ENCODE measurements at regions not wholly inside any gene's neighbourhood (a gene's known extent, or its start where the extent isn't known, plus 50 kb on each side); places are given as distances from the start of the nearest gene placed in this dataset.
A peak's percentile ranks its signal among the peaks of the same experiment; 100 is the strongest.

- TF ChIP-seq GATA3 (IDR thresholded peaks at IDR 0.05; ENCODE audit: low read depth, low read length), result no peak
- no peak for TF ChIP-seq GATA2 (IDR thresholded peaks at IDR 0.05; ENCODE audit: low read depth, low read length)
These were observed 496.2 kb downstream of the INSC start for GRCh38 chr11:15610881-15611280.

DNA sequence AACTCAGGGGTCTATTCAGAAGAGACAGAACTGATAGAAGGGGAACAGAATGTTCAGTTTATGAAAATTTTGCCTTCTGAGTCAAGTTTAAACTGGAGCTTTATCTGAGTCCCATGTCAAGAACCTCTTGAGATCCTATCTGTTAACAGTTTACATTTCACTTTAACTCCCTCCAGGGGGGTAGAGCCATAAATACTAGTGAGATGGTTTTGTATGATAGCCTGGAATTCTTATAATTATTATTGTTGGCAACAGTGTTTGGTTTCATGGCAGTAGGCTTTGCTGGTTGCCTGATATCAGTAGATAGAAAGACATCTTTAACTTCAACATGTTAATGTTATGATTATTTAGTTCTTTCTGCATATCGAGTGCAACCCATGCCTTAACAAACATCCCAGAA is 498.5 kb downstream of the INSC start:
- TF ChIP-seq GATA2 (IDR thresholded peaks at IDR 0.05; ENCODE audit: low read depth, low read length) (peak; percentile 34; the same call in 1 of the 2 replicates), GATA3 (IDR thresholded peaks at IDR 0.05; ENCODE audit: low read depth, low read length) (no peak; the same call in 1 of the 2 replicates)

- no peak for TF ChIP-seq GATA2 (IDR thresholded peaks at IDR 0.05; ENCODE audit: low read depth, low read length)
These were observed 499.1 kb downstream of the INSC start for GRCh38 chr11:15613789-15614188.

DNA sequence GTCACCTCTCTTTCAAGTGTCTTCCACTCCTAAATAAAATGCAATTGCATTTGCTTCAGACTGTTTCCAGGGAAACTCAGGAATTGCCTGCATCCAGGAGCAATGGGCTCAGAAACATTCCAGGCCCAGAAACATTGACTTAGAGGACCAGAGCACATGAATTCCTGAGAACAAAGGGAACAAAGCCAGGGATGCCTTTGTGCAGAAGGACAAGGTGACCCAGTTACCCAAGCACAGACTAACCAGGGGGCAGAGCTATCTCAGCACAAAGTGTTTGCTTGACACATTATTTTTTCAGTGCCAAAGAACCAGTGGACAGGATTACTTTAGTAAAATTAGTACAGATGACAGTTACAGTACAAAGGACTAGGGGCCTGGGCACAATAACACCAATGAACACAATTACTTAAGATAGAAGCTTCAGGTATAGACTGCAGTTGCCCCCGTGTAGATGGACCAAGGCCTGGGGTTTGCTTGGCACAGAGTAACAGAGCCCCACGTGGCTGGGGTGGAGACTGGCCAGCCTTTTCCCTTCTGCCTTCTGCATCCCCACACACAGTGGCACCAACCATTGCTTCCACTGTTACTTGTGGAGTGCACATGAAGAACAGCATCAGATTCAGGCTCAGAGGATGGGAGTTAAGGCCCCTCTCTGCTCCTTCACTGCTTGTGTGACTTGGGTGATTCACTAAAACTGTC is 500.8 kb downstream of the INSC start:
- TF ChIP-seq GATA3 (IDR thresholded peaks at IDR 0.05; ENCODE audit: low read depth, low read length) (no peak), GATA2 (IDR thresholded peaks at IDR 0.05; ENCODE audit: low read depth, low read length) (no peak)

DNA sequence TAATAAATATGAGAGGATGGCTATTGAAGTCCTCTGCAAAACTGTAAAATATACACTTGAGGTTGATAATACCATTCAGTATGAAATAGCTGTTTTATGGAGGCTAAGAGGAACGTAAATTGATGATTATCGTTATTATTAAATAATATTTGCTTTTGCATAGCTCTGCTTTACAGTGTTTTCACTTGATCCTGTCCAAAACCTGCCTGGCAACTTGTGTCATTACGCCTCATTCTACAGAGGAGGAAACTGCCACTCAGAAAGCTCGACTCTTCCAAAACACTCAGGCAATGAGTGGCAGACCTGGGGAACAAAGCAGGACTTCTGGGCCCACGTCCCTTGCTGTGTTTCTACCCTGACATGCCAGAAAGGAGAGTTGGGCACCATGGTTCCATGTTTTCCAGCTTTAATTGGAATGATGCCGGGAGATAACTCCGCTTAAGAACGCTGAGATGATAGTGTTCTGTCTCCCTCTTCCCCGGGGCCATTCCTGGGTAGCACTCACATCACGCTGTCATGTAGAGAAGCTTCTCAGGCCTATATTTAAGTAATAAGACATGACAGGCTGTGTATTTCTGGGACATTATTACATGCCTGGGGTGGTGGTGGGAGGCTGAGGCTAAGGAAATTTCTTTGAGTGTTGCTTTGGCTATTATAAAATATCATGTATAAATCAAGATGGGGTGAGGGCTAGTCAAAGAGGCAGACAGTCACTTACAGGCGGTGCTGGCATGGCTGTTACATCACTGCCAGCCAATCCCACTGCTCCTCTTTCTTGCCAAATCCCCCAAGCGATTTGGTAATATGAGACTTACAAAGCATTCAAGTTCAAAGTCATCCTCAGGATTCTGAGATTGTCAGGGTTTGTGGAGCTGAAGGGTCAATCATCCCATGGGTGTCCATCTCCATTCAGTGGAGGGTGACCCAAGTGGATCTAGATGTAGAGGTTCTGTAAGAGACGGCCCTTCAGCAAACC is 501.7 kb downstream of the INSC start:
- peak; percentile 83 for TF ChIP-seq GATA3 (IDR thresholded peaks at IDR 0.05; ENCODE audit: low read depth, low read length)
- peak; percentile 97 for TF ChIP-seq GATA2 (IDR thresholded peaks at IDR 0.05; ENCODE audit: low read depth, low read length)

GRCh38 chr11:15617126-15617525 is 502.4 kb downstream of the INSC start:
- TF ChIP-seq GATA3 (IDR thresholded peaks at IDR 0.05; ENCODE audit: low read depth, low read length) (no peak), GATA2 (IDR thresholded peaks at IDR 0.05; ENCODE audit: low read depth, low read length) (no peak)

GRCh38 chr11:15618583-15619032 is 503.9 kb downstream of the INSC start:
- TF ChIP-seq GATA2 (IDR thresholded peaks at IDR 0.05; ENCODE audit: low read depth, low read length) (no peak), GATA3 (IDR thresholded peaks at IDR 0.05; ENCODE audit: low read depth, low read length) (no peak)

GRCh38 chr11:15621565-15621964 is 506.8 kb downstream of the INSC start:
- TF ChIP-seq GATA3 (IDR thresholded peaks at IDR 0.05; ENCODE audit: low read depth, low read length) (peak; percentile 90), GATA2 (IDR thresholded peaks at IDR 0.05; ENCODE audit: low read depth, low read length) (peak; percentile 95)

GRCh38 chr11:15622231-15622890 is 507.6 kb downstream of the INSC start:
- no peak for TF ChIP-seq GATA3 (IDR thresholded peaks at IDR 0.05; ENCODE audit: low read depth, low read length)
- no peak for TF ChIP-seq GATA2 (IDR thresholded peaks at IDR 0.05; ENCODE audit: low read depth, low read length)

DNA sequence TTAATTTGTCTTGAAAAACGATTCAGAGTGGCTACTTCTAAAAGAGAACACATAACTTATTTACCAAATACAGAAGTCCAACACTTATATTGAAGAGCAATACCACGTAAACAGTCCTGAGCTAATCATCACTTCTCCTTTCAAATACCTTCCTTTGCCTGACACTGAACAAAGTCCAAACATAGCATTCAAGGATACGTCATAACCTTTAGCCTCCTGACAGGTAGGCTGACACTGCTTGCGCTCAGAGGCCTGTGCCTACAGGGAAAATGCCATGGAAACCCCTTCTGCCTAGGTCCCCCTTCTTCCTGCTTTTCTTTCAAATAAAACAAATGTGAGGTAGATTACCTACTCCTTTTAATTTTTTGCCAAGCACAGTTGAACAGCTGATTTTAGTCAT is 510.0 kb downstream of the INSC start:
- TF ChIP-seq GATA2 (IDR thresholded peaks at IDR 0.05; ENCODE audit: low read depth, low read length), result no peak
- no peak for TF ChIP-seq GATA3 (IDR thresholded peaks at IDR 0.05; ENCODE audit: low read depth, low read length)

- TF ChIP-seq GATA2 (IDR thresholded peaks at IDR 0.05; ENCODE audit: low read depth, low read length) (no peak), GATA3 (IDR thresholded peaks at IDR 0.05; ENCODE audit: low read depth, low read length) (no peak)
These were observed 511.0 kb downstream of the INSC start for GRCh38 chr11:15625691-15626090.

GRCh38 chr11:15627560-15627959 is 512.8 kb downstream of the INSC start:
- TF ChIP-seq GATA3 (IDR thresholded peaks at IDR 0.05; ENCODE audit: low read depth, low read length) (no peak), GATA2 (IDR thresholded peaks at IDR 0.05; ENCODE audit: low read depth, low read length) (no peak)

GRCh38 chr11:15629690-15630321 is 515.1 kb downstream of the INSC start:
- TF ChIP-seq GATA3 (IDR thresholded peaks at IDR 0.05; ENCODE audit: low read depth, low read length) (no peak), GATA2 (IDR thresholded peaks at IDR 0.05; ENCODE audit: low read depth, low read length) (no peak)

GRCh38 chr11:15630896-15631295 is 516.2 kb downstream of the INSC start:
- no peak for TF ChIP-seq GATA3 (IDR thresholded peaks at IDR 0.05; ENCODE audit: low read depth, low read length)
- no peak for TF ChIP-seq GATA2 (IDR thresholded peaks at IDR 0.05; ENCODE audit: low read depth, low read length)

Data from SH-SY5Y (cell line).